HCT116 (cell line): ENCODE measurements at regions not wholly inside any gene's neighbourhood (a gene's known extent, or its start where the extent isn't known, plus 50 kb on each side); places are given as distances from the start of the nearest gene placed in this dataset.

Source experiments
- ATAC-seq: fragments of 200-7000 bp; cut with Tn5 transposase; 2 replicates; pipeline ENCODE4 v1.9.1; 2020; ENCODE audit warnings: mild to moderate bottlenecking, moderate library complexity
- BruUV-seq: library from RNA; stranded (reverse); fragments of 400-500 nt; replicated peaks from 2 replicates; lab custom pipeline; 2021; lab: Mats Ljungman, UMichigan
- CTCF ChIA-PET: fragments of 300-600 bp; sonication (Branson Sonifier 250); formaldehyde crosslinking; loops from one replicate; lab custom pipeline; 2021; ENCODE audit warnings: antibody characterized with exemption; lab: Charles Lee
- POLR2A ChIA-PET: fragments of 300-600, 350-600 bp; sonication (Branson Sonifier 250); formaldehyde crosslinking; loops from one replicate; lab custom pipeline; 2021; ENCODE audit warnings: antibody characterized with exemption; lab: Charles Lee
- RAD21 ChIA-PET, 2 experiments: fragments of 300-600 bp; sonication (Branson Sonifier 250); formaldehyde crosslinking; loops; one replicate each; lab custom pipeline; 2023; ENCODE audit warnings: low total read pairs in 2 of 2; ENCODE audit not compliant: uncharacterized antibody in 2 of 2, unreplicated experiment in 2 of 2, low non-redundant PET in 1 of 2; lab: Charles Lee
- DNase-seq: peaks from one replicate; pipeline ENCODE4 v3.0.0-alpha.2; 2010; ENCODE audit warnings: low read depth, low spot score
- H2AFZ ChIP-seq: fragments of 200-600 bp; shearing (Covaris generic), sonication (generic); 2 replicates; pipeline ENCODE4 v1.6.1; 2017; ENCODE audit warnings: low read depth, mixed run types, mixed read lengths, antibody characterized with exemption, low read length; ENCODE audit not compliant: poor library complexity, severe bottlenecking
- H3K27ac ChIP-seq: 2 replicates; pipeline ENCODE4 v1.5.1; 2012; ENCODE audit warnings: low read depth, low read length
- H3K27me3 ChIP-seq: fragments of 200-600 bp; sonication (generic); 2 replicates; pipeline ENCODE4 v1.6.1; 2016; ENCODE audit warnings: mixed run types, low read length, mixed read lengths; ENCODE audit not compliant: insufficient read depth
- H3K36me3 ChIP-seq, 2 experiments: fragments of 200-500 bp in 1 of 2; fragments of 200-600 bp in 1 of 2; sonication (Bioruptor generic) in 1 of 2; sonication (generic) in 1 of 2; 2 replicates each; pipeline versions ENCODE4 v1.5.1 to v1.6.1; 2014 to 2016; ENCODE audit warnings: low read length in 2 of 2, inconsistent platforms in 1 of 2, mixed read lengths in 1 of 2, mixed run types in 1 of 2; ENCODE audit not compliant: insufficient read depth in 2 of 2, control insufficient read depth in 1 of 2
- H3K4me1 ChIP-seq, 2 experiments: fragments of 200-600 bp in 1 of 2; sonication (generic) in 1 of 2; 2 replicates each; pipeline versions ENCODE4 v1.5.1 to v1.6.1; 2012 to 2017; ENCODE audit warnings: low read length in 2 of 2, inconsistent platforms in 1 of 2, mild to moderate bottlenecking in 1 of 2, mixed read lengths in 1 of 2, mixed run types in 1 of 2, moderate library complexity in 1 of 2; ENCODE audit not compliant: insufficient read depth in 2 of 2, control insufficient read depth in 1 of 2
- H3K4me2 ChIP-seq: fragments of 200-600 bp; sonication (generic); 2 replicates; pipeline ENCODE4 v1.6.1; 2017; ENCODE audit warnings: mixed run types, low read length, mixed read lengths
- H3K4me3 ChIP-seq, 2 experiments: fragments of 200-600 bp in 1 of 2; sonication (generic) in 1 of 2; replicated peaks in 1 of 2; 2 replicates each; pipeline ENCODE4 v1.5.1; 2011 to 2016; ENCODE audit warnings: low read length in 2 of 2, control low read depth in 1 of 2, low read depth in 1 of 2, mild to moderate bottlenecking in 1 of 2, mixed read lengths in 1 of 2, mixed run types in 1 of 2
- H3K79me2 ChIP-seq: fragments of 200-600 bp; sonication (generic); 2 replicates; pipeline ENCODE4 v1.6.1; 2017; ENCODE audit warnings: mild to moderate bottlenecking, mixed run types, low read length, moderate library complexity, mixed read lengths; ENCODE audit not compliant: insufficient read depth
- H3K9ac ChIP-seq: fragments of 200-600 bp; sonication (generic); 2 replicates; pipeline ENCODE4 v1.6.1; 2016; ENCODE audit warnings: low read length, mixed read lengths
- H3K9me2 ChIP-seq: fragments of 200-600 bp; sonication (generic), shearing (Covaris generic); 2 replicates; pipeline ENCODE4 v1.6.1; 2017; ENCODE audit warnings: mixed run types, mild to moderate bottlenecking, moderate library complexity; ENCODE audit not compliant: insufficient read depth
- H3K9me3 ChIP-seq, 2 experiments: fragments of 200-500 bp in 1 of 2; fragments of 200-600 bp in 1 of 2; sonication (Bioruptor generic) in 1 of 2; sonication (generic) in 1 of 2; 2 replicates each; pipeline ENCODE4 v1.6.1; 2014 to 2017; ENCODE audit warnings: low read length in 2 of 2, mixed read lengths in 2 of 2, inconsistent platforms in 1 of 2, low read depth in 1 of 2, mild to moderate bottlenecking in 1 of 2, mixed run types in 1 of 2, moderate library complexity in 1 of 2; ENCODE audit not compliant: control insufficient read depth in 1 of 2, insufficient read depth in 1 of 2
- H4K20me1 ChIP-seq: fragments of 200-600 bp; sonication (generic), shearing (Covaris generic); 2 replicates; pipeline ENCODE4 v1.6.1; 2017; ENCODE audit warnings: mixed run types, mild to moderate bottlenecking, moderate library complexity; ENCODE audit not compliant: insufficient read depth
- CBX3 ChIP-seq: IDR thresholded peaks from 2 replicates; pipeline ENCODE4 v1.6.1; 2012; ENCODE audit warnings: low read depth
- EGR1 ChIP-seq: IDR thresholded peaks from 2 replicates; pipeline ENCODE4 v1.6.1; 2012; ENCODE audit warnings: low read depth
- EZH2phosphoT487 ChIP-seq: fragments of 200-600 bp; IDR thresholded peaks from 2 replicates; pipeline ENCODE4 v1.6.1; 2018; ENCODE audit warnings: antibody characterized with exemption, borderline replicate concordance
- FOSL1 ChIP-seq: IDR thresholded peaks from 2 replicates; pipeline ENCODE4 v1.6.1; 2012; ENCODE audit warnings: low read depth
- JUND ChIP-seq: IDR thresholded peaks from 2 replicates; pipeline ENCODE4 v1.6.1; 2012
- POLR2AphosphoS5 ChIP-seq: IDR thresholded peaks from 2 replicates; pipeline ENCODE4 v1.6.1; 2011; ENCODE audit warnings: mild to moderate bottlenecking, low read depth, low read length, moderate library complexity
- RAD21 ChIP-seq: IDR thresholded peaks from 2 replicates; pipeline ENCODE4 v1.6.1; 2012; ENCODE audit warnings: low read depth, mild to moderate bottlenecking
- SP1 ChIP-seq: IDR thresholded peaks from 2 replicates; pipeline ENCODE4 v1.6.1; 2012; ENCODE audit warnings: low read depth
- YY1 ChIP-seq: IDR thresholded peaks from 2 replicates; pipeline ENCODE4 v1.6.1; 2011; ENCODE audit warnings: low read length, low read depth, moderate library complexity, mild to moderate bottlenecking; ENCODE audit not compliant: insufficient replicate concordance; ENCODE audit errors: extremely low read depth
- intact Hi-C: fragments of 100-400 bp; cut with micrococcal nuclease; formaldehyde crosslinking; loops from 2 replicates; pipeline ENCODE4 v1.10.0; 2022
- TF ChIP-seq, protein P1 (sequence below): IDR thresholded peaks from 2 replicates; pipeline ENCODE4 v1.6.1; 2012; ENCODE audit warnings: low read depth
- TF ChIP-seq, protein P2 (sequence below): IDR thresholded peaks from 2 replicates; pipeline ENCODE4 v1.6.1; 2012

DNA sequence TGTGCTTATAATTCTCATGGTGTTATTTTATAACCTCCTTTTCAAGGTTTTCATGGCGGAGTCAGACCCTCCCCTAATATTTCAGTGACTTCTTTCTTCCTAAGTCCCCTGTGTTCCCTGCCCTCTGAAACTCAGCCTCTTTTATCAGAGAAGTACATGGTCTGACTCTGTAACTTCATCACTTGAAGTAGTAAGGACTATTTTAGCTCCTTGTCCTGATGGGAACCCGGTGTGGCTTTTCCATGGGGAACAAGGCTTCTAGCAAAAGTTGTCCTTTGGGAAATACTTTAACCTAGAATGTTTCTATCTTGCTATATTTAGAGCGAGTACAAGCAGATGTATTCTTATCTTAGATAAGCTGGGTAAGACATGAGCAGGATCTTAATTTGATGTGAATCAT, 117.5 kb downstream of the TRIB2 start:
- BruUV-seq, result no TSS peak
- no peak overlapping the region for H3K9ac ChIP-seq
- CTCF ChIA-PET, result no interaction called here
- no peak for ATAC-seq
- no peaks in the 10 kb centered on the region for H3K79me2 ChIP-seq
- no peak overlapping the region for H3K4me2 ChIP-seq
- no peaks in the 10 kb centered on the region for H3K27me3 ChIP-seq
- no peaks in the 10 kb centered on the region for H3K9me3 ChIP-seq
- no peak overlapping the region for H3K4me3 ChIP-seq
- no peaks in the 10 kb centered on the region for H3K4me1 ChIP-seq
- no peak for DNase-seq
- intact Hi-C loops, result no loop called here
- H2AFZ ChIP-seq, result no peak overlapping the region
- TF ChIP-seq EZH2phosphoT487 (no peak), SP1 (no peak)
- TF ChIP-seq, protein P1, sequence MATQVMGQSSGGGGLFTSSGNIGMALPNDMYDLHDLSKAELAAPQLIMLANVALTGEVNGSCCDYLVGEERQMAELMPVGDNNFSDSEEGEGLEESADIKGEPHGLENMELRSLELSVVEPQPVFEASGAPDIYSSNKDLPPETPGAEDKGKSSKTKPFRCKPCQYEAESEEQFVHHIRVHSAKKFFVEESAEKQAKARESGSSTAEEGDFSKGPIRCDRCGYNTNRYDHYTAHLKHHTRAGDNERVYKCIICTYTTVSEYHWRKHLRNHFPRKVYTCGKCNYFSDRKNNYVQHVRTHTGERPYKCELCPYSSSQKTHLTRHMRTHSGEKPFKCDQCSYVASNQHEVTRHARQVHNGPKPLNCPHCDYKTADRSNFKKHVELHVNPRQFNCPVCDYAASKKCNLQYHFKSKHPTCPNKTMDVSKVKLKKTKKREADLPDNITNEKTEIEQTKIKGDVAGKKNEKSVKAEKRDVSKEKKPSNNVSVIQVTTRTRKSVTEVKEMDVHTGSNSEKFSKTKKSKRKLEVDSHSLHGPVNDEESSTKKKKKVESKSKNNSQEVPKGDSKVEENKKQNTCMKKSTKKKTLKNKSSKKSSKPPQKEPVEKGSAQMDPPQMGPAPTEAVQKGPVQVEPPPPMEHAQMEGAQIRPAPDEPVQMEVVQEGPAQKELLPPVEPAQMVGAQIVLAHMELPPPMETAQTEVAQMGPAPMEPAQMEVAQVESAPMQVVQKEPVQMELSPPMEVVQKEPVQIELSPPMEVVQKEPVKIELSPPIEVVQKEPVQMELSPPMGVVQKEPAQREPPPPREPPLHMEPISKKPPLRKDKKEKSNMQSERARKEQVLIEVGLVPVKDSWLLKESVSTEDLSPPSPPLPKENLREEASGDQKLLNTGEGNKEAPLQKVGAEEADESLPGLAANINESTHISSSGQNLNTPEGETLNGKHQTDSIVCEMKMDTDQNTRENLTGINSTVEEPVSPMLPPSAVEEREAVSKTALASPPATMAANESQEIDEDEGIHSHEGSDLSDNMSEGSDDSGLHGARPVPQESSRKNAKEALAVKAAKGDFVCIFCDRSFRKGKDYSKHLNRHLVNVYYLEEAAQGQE, result no peak
- H3K9me2 ChIP-seq, result peaks cover 7% of the 10 kb centered on the region; the same call in 1 of the 2 replicates
- no peaks in the 10 kb centered on the region for H3K36me3 ChIP-seq
- POLR2A ChIA-PET, result no interaction called here
- H3K27ac ChIP-seq, result no peak overlapping the region
- H4K20me1 ChIP-seq, result no peaks in the 10 kb centered on the region
- RAD21 ChIA-PET, result no interaction called here

DNA sequence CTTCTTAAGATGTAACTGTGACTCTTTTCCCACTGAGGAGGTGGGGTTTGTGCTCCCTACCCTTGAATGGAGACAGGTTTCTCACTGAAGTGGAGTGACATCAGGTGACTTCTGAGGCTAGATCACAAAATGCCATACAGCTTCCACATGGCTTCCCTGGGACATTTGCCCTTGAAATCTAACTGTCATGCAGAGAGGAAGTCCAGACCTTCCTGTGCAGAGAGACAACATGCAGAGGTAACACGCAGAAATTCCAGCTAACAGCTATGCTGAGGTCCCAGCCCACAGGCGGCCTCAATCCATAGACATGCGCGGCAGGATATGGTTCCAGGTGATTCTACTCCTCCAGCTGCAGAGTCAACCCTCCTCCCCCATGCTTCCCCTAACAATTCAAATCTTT, 119.0 kb downstream of the TRIB2 start:
- H3K27ac ChIP-seq, result no peak overlapping the region
- no peak overlapping the region for H3K4me3 ChIP-seq
- POLR2A ChIA-PET, result no interaction called here
- no peaks in the 10 kb centered on the region for H3K79me2 ChIP-seq
- RAD21 ChIA-PET, result no interaction called here
- BruUV-seq, result no TSS peak
- no peak overlapping the region for H2AFZ ChIP-seq
- no peak for ATAC-seq
- H3K9me3 ChIP-seq, result no peaks in the 10 kb centered on the region
- H3K36me3 ChIP-seq, result no peaks in the 10 kb centered on the region
- H3K9me2 ChIP-seq, result peaks cover 7% of the 10 kb centered on the region; the same call in 1 of the 2 replicates
- no peaks in the 10 kb centered on the region for H3K27me3 ChIP-seq
- H3K4me2 ChIP-seq, result no peak overlapping the region
- no peaks in the 10 kb centered on the region for H3K4me1 ChIP-seq
- CTCF ChIA-PET, result no interaction called here
- no peak for DNase-seq
- intact Hi-C loops, result no loop called here
- no peaks in the 10 kb centered on the region for H4K20me1 ChIP-seq
- H3K9ac ChIP-seq, result no peak overlapping the region
- TF ChIP-seq YY1, result no peak
- no peak for TF ChIP-seq POLR2AphosphoS5
- TF ChIP-seq RAD21, result no peak
- no peak for TF ChIP-seq JUND
- TF ChIP-seq, protein P2, sequence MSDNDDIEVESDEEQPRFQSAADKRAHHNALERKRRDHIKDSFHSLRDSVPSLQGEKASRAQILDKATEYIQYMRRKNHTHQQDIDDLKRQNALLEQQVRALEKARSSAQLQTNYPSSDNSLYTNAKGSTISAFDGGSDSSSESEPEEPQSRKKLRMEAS, result no peak
- no peak for TF ChIP-seq CBX3
- TF ChIP-seq, protein P1, result no peak
- TF ChIP-seq EGR1, result no peak
- TF ChIP-seq FOSL1, result no peak
